ENCODE measurements at regions not wholly inside any gene's neighbourhood (a gene's known extent, or its start where the extent isn't known, plus 50 kb on each side); places are given as distances from the start of the nearest gene placed in this dataset.

- DNase-seq (ENCODE audit: insufficient read length, low spot score): no peak
- FAIRE-seq: no peak
- TF ChIP-seq POLR2A (IDR thresholded peaks at IDR 0.05; ENCODE audit: low read depth, low read length): no peak
Observed at GRCh38 chrX:121782544-121782943, 735.1 kb downstream of the GLUD2 start.

DNA sequence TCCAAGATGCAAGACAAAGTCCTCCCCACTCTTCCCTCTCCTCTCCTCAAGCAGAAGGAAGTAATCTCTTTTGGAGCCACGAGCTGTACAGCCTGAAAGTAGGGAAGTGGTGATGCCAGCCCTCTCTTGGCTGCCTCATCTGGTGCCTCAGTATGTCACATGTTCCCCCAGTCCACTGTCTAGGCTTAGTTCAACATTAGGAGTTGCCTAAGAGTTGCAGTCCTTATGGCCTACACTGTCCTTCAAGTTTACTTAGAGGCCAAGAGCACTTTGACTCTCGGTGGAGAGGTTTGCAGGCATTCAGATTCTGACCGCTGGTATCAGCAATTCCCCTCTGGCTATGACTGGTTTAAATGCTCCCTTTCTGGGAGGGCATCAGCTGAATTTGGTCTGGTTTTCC, 735.6 kb downstream of the GLUD2 start:
- FAIRE-seq: no peak
- no peak for TF ChIP-seq POLR2A (IDR thresholded peaks at IDR 0.05; ENCODE audit: low read depth, low read length)
- DNase-seq (ENCODE audit: insufficient read length, low spot score): no peak

DNA sequence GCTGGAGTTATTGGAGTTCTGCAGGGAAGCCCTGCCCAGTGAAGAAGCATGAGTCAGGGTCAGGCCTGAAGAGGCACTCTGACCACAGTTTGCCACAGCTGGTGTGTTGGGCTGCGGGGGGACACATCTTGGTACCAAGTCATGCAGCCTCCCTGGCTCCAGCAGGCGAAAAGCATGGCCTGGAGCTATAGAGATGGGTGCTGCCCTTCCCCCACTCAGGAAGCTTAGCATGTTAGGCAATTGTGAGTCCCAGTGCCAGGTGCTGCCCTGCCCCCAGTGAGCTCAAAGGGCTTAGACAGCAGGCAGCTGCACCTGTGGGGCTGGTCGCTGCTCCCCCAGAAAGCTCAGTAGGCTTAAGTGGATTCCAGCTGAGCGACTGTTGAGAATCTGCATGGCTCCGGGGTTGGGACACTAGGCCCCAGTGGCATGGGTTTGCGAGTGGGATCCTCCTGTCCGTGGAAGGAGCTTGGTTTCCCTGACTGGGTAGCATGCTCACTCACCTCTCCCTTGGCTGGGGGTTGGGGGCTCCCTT, 755.5 kb downstream of the GLUD2 start:
- DNase-seq (ENCODE audit: insufficient read length, low spot score) (no peak), FAIRE-seq (no peak)
- no peak for TF ChIP-seq POLR2A (IDR thresholded peaks at IDR 0.05; ENCODE audit: low read depth, low read length)

- no peak for TF ChIP-seq POLR2A (IDR thresholded peaks at IDR 0.05; ENCODE audit: low read depth, low read length)
- DNase-seq (ENCODE audit: insufficient read length, low spot score): no peak
- no peak for FAIRE-seq
Observed at GRCh38 chrX:121823406-121823805, 776.0 kb downstream of the GLUD2 start.

DNA sequence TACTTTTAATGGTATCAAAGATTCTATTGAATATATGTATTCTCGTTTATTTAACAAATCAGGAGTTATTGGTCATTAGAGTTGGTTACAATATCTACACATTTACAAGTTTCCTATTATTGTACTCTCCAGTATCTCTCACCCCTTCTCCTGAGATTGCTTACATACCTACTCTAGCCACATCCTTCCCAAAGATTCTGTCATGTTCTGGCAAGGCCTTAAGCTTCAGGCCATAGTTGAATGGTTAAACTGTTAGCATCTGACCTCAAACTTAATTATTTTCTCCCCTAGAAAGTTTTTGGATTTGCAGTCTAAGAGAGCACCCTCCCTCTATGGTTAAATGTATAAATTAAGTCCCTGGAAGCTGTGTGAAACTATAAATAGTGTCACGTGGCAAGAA, 784.2 kb downstream of the GLUD2 start:
- no peak for DNase-seq (ENCODE audit: insufficient read length, low spot score)
- TF ChIP-seq POLR2A (IDR thresholded peaks at IDR 0.05; ENCODE audit: low read depth, low read length): no peak
- no peak for FAIRE-seq

DNA sequence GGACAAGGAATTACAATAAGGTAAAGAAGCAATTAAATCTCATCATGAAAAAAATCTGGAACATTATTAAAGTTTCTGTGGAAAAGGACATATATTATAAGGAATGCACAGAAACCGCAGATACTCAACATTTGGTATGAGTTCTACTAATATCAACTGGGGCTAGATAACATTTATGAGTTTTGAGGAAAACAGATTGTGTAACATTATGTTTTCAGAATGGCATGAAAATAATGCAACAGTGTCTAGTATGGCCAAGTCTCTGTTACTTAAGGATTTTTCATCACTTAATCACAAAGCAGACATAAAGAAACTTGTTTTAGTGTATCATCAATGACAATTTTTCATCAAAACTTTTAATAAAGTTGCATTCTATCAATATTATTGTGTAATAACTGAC, 785.0 kb downstream of the GLUD2 start:
- no peak for FAIRE-seq
- TF ChIP-seq POLR2A (IDR thresholded peaks at IDR 0.05; ENCODE audit: low read depth, low read length): no peak
- DNase-seq (ENCODE audit: insufficient read length, low spot score): no peak

DNA sequence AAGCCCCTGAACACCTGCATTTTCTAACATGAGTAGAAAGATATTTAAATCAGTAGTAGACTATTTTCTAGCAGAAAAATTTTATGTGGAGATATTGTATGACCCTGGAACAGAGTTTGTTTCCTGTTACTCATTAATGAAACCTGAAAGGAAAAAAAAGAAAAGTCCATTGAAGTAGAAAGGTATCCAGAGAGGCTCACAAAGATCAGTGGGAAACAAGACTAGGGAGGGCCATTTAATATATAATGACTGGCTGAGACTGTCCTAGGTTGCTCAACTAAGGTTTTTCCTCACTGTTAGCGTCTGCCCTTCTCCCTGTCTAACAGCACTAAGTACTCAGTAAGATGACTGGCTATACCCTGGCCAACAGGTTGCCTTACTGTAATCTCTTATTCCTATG, 788.6 kb downstream of the GLUD2 start:
- DNase-seq (ENCODE audit: insufficient read length, low spot score): no peak
- TF ChIP-seq POLR2A (IDR thresholded peaks at IDR 0.05; ENCODE audit: low read depth, low read length): no peak
- FAIRE-seq: no peak

- FAIRE-seq: no peak
- TF ChIP-seq POLR2A (IDR thresholded peaks at IDR 0.05; ENCODE audit: low read depth, low read length): no peak
- DNase-seq (ENCODE audit: insufficient read length, low spot score): no peak
Observed at GRCh38 chrX:121851033-121851432, 803.6 kb downstream of the GLUD2 start.

- no peak for TF ChIP-seq POLR2A (IDR thresholded peaks at IDR 0.05; ENCODE audit: low read depth, low read length)
- no peak for FAIRE-seq
- no peak for DNase-seq (ENCODE audit: insufficient read length, low spot score)
Observed at GRCh38 chrX:121853762-121854613, 806.6 kb downstream of the GLUD2 start.

DNA sequence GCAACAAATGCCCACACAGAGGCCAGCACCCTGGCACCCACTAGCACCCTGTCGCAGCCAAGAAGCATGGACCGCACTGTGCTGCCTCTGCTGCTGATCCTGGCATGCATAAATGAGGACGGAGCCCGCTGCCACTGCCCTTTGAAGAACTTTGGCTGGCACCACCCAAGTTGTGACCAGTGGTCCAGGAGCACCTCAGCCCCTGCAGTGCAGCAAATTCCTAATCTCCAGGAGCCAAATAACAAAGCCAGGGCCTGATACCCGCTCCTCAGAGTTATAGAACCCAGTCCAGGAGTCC, 807.2 kb downstream of the GLUD2 start:
- FAIRE-seq (no peak), DNase-seq (ENCODE audit: insufficient read length, low spot score) (no peak)
- TF ChIP-seq POLR2A (IDR thresholded peaks at IDR 0.05; ENCODE audit: low read depth, low read length): no peak

GRCh38 chrX:121858867-121859647, 811.6 kb downstream of the GLUD2 start:
- DNase-seq (ENCODE audit: insufficient read length, low spot score) (no peak), FAIRE-seq (no peak)
- no peak for TF ChIP-seq POLR2A (IDR thresholded peaks at IDR 0.05; ENCODE audit: low read depth, low read length)

DNA sequence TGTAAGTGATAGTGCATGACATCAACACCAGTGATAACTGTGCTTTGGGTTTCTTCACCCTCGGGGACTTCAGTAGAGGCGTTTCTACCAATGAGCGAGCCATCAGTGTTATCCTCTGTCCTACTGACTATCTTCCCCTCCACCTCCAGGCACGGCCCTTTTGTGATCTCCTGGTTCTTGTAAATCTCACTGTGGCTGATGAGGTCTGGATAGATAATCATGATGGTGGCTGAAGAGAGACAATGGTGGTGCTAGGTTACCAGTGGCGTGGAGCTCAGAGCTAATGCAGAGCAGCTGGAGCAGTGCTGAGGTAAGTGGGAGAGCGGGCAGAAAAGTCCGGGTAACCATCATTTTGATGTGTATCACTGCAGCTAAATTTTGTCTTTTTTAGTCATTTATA, 816.6 kb downstream of the GLUD2 start:
- no peak for FAIRE-seq
- TF ChIP-seq POLR2A (IDR thresholded peaks at IDR 0.05; ENCODE audit: low read depth, low read length): no peak
- DNase-seq (ENCODE audit: insufficient read length, low spot score): no peak

- FAIRE-seq (no peak), DNase-seq (ENCODE audit: insufficient read length, low spot score) (no peak)
- no peak for TF ChIP-seq POLR2A (IDR thresholded peaks at IDR 0.05; ENCODE audit: low read depth, low read length)
Observed at GRCh38 chrX:121864561-121864960, 817.2 kb downstream of the GLUD2 start.

DNA sequence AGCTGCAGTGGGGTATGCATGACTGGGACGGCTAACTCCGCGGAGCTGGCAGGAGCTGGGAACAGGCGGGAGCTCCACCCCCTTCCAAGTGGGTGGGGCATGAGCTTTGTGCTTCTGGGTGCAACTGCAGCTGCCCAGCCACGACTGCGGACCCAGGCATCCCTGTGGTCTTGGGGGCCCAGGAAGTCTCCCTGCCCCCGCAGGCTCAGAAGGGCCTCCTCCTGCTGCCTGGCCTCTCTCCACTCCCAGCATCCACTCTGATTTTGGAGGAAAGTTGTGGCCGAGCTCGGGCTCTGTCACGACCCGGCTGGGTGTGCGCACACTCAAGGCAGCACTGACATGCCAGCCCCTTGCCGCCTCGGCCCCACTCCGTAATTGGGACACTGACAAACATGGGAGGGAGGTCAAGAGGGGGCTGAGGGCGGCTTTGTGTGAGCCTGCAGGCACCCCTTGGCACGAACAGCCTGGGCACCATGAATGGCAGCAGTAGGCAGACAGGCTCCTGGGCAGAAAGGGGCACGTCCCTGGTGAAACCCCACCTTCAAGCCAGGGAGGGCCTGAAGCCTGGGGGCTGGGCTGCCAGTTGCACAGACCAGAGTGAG, 822.6 kb downstream of the GLUD2 start:
- DNase-seq (ENCODE audit: insufficient read length, low spot score) (no peak), FAIRE-seq (no peak)
- no peak for TF ChIP-seq POLR2A (IDR thresholded peaks at IDR 0.05; ENCODE audit: low read depth, low read length)
